HFFc6 (cell line): ENCODE measurements at regions not wholly inside any gene's neighbourhood (a gene's known extent, or its start where the extent isn't known, plus 50 kb on each side); places are given as distances from the start of the nearest gene placed in this dataset.

Experiments
- DNase-seq: peaks from one replicate; pipeline ENCODE4 v3.0.0-alpha.2; 2018
- H3K27ac Mint-ChIP-seq: 2 replicates; pipeline ENCODE4 v1.8.0; 2020; ENCODE audit warnings: mild to moderate bottlenecking, mixed read lengths
- H3K27me3 Mint-ChIP-seq: 2 replicates; pipeline ENCODE4 v1.8.0; 2021; ENCODE audit warnings: mild to moderate bottlenecking, moderate library complexity, mixed read lengths; ENCODE audit not compliant: insufficient read depth
- H3K36me3 Mint-ChIP-seq: 2 replicates; pipeline ENCODE4 v1.8.0; 2021; ENCODE audit warnings: low read depth, mixed read lengths
- H3K4me1 Mint-ChIP-seq: 2 replicates; pipeline ENCODE4 v1.8.0; 2020; ENCODE audit warnings: low read depth, mixed read lengths
- H3K4me3 Mint-ChIP-seq: 2 replicates; pipeline ENCODE4 v1.8.0; 2020; ENCODE audit warnings: mild to moderate bottlenecking, moderate library complexity, mixed read lengths
- H3K9me3 Mint-ChIP-seq: 2 replicates; pipeline ENCODE4 v1.8.0; 2020; ENCODE audit warnings: mild to moderate bottlenecking, mixed read lengths
- CTCF ChIP-seq: fragments of 200-600 bp; sonication (generic); IDR thresholded peaks from 2 replicates; pipeline ENCODE4 v1.5.0; 2021; ENCODE audit warnings: antibody characterized with exemption, mild to moderate bottlenecking

- Mint-ChIP-seq H3K27ac (no peak overlapping the region), H3K4me1 (no peaks in the 10 kb centered on the region)
These were observed 89.2 kb upstream of the IRX4 start for GRCh38 chr5:1971944-1972343.

DNA sequence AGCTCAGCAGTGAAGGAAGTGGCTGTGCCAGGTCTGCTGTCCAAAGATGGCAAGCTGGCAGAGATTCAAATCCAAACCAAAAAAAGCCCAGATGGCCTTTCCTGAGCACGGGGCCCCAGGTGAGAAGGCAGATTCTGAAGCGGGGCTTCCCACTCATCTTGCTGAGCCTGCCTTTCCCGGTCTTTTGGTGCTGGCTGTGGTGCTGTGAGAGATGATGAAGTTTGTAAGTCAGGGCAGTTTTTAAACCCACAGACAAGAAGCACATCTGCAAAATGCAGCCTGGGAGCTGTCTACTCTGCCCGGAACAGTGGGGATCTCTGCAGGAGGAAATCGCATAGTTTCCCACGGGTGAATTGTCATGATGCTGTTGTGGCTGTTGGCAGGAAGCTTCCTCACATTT, 85.0 kb upstream of the IRX4 start:
- Mint-ChIP-seq H3K36me3 (no peaks in the 10 kb centered on the region), H3K4me3 (no peak overlapping the region), H3K9me3 (no peaks in the 10 kb centered on the region; the same call in 1 of the 2 replicates), H3K27me3 (peaks cover 10% of the 10 kb centered on the region), H3K27ac (no peak overlapping the region), H3K4me1 (no peaks in the 10 kb centered on the region)
- no peak for TF ChIP-seq CTCF
- DNase-seq, result no peak

More at GRCh38 chr5:1971944-1972343, 89.2 kb upstream of the IRX4 start:
- H3K36me3 Mint-ChIP-seq, result no peaks in the 10 kb centered on the region
- H3K9me3 Mint-ChIP-seq, result peaks cover 9% of the 10 kb centered on the region; the same call in 1 of the 2 replicates
- DNase-seq, result no peak
- TF ChIP-seq CTCF, result no peak
- H3K27me3 Mint-ChIP-seq, result peaks cover 11% of the 10 kb centered on the region
- no peak overlapping the region for H3K4me3 Mint-ChIP-seq

DNA sequence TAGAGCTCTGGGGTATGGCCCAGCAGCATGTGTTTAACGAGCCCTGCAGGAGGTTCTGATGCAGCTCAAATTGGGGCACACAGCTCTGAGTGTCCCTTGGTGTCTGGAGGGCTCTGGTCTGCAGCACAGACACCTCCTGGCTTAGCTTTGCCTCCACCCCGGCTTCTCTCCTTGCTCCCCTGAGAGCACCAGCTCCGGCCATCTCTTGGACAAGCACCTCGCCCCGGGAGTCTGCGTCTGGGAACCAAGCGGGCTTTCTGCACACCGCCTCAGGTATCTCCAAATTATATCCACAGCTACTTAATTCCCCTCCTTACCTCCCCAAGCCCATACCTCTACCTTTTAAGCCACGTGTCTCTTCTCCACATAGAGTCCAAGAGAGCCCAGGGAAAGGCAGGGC, 83.7 kb upstream of the IRX4 start:
- Mint-ChIP-seq H3K4me3 (no peak overlapping the region), H3K4me1 (no peaks in the 10 kb centered on the region), H3K36me3 (0 out of 2 replicates have a peak, but pooled peaks cover 4% of the 10 kb centered on the region), H3K9me3 (peaks cover 5% of the 10 kb centered on the region; the same call in 1 of the 2 replicates), H3K27ac (no peak overlapping the region), H3K27me3 (peaks cover 7% of the 10 kb centered on the region)
- DNase-seq, result no peak
- TF ChIP-seq CTCF, result no peak

GRCh38 chr5:1965925-1966324, 83.2 kb upstream of the IRX4 start:
- Mint-ChIP-seq H3K27ac (no peak overlapping the region), H3K4me1 (no peaks in the 10 kb centered on the region), H3K36me3 (0 out of 2 replicates have a peak, but pooled peaks cover 4% of the 10 kb centered on the region), H3K27me3 (peaks cover 7% of the 10 kb centered on the region), H3K9me3 (peaks cover 5% of the 10 kb centered on the region; the same call in 1 of the 2 replicates), H3K4me3 (no peak overlapping the region)
- TF ChIP-seq CTCF, result no peak
- DNase-seq, result no peak

DNA sequence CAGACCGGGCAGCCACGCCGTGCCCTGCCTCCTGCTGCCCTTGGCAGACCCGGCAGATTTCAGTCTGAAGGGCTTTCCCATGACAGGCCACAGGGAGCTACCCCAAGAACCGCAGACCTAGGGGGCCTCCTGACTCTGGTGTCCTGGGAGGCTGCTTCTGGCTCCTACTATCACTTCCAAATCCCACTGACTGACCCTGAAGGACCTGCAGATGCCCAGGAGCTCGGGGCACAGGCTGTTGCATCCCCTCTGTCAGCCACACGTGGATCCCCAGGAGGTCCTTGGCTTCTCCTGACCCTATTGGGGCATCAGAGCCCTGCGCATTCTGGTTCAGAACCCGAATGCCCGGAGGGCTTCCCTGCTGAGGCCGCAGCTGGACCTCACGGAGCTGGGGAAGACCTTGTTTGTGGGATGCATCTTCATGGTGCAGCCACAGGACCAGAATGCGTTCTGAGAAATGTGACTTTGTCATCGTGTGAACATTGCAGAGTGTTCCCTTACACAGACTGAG, 81.3 kb upstream of the IRX4 start:
- no peak for TF ChIP-seq CTCF
- H3K27ac Mint-ChIP-seq, result no peak overlapping the region
- H3K4me3 Mint-ChIP-seq, result no peak overlapping the region
- H3K27me3 Mint-ChIP-seq, result peaks cover 7% of the 10 kb centered on the region
- no peaks in the 10 kb centered on the region for H3K4me1 Mint-ChIP-seq
- H3K36me3 Mint-ChIP-seq, result 0 out of 2 replicates have a peak, but pooled peaks cover 4% of the 10 kb centered on the region
- no peak for DNase-seq
- H3K9me3 Mint-ChIP-seq, result peaks cover 5% of the 10 kb centered on the region; the same call in 1 of the 2 replicates
